NCI-H345 treated with DMSO at 0.1 percent for 48 hours (cell line): ENCODE measurements at regions not wholly inside any gene's neighbourhood (a gene's known extent, or its start where the extent isn't known, plus 50 kb on each side); places are given as distances from the start of the nearest gene placed in this dataset.

Experiments
- DNase-seq: peaks from one replicate; lab custom pipeline; 2025; ENCODE audit not compliant: unreplicated experiment; lab: John Stamatoyannopoulos, UW

DNA sequence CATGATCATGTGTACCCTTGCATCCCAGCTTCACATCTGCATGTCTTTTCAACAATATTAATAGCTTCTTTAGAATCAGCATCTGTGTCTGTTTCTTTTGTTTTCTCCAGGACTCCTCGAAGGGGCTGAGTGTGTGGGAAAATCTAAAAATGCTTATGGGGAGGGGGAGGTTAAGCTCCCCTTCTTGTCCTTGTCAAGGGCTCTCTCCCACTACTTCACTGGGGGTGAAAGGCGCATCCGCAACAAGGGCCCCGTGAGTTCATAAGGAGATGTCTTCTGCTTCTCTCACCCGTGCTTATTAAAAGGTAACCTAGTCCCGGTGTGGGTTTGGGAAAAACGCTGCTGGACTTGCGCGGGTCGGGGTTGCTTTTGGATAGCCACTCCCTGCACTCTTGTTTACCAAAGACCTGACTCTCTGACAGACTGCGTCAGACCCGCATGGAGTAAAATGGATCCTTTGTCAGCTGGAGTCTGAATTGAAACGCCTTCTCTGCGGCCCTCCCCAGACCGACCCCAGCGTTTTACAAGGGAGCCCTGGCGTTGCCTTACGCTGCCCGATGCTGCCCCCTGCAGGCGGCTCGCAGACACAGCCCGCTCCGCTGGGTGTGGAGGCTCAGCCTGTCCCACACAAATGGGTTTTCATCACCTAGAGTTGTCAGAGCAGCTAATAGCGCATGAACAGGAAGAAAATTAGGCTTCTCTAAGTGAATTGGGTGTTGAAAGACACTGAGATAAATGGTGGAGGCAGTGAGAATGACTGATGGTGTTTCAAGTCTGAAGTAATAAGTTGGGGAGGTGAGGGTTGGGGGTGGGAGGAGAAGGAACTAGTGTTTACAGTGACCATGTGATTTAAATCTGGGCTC lies 53.8 kb downstream of the IER5 start:
- peak; percentile 77 for DNase-seq

DNA sequence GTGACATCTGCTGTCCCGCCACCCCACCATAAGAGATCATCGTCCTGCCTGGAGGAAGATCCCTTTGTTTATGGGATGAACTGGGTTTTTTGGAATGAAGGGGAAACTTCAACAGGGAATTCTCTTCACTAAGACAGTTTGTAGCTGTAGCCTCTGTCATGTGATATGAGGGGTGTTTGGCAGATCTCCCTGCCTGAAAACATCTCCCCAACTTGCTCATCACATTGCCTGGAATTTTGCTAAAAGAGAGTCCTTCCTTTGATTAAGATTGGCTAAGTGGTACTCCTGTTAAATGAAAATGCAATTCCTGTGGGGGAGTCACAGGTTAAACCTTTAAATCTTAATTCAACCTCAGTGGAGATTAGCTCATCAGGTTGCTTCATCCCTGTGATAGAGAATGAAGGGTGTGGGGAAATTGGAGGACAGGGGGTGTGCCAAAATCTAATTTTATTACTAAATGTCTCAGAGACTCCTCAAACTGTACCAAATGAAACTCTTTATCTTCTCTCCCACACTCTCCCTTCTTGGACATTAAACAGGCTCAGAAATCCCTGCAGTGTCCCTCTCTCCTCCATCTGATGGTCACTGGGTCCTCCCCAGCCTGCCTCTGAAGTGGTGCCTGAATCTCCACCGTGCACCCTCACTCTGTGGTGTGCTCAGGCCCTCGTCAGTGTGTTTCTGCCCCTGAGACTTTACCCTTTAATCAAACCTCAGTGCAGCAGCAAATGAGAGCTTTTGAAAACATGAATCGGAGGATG lies 54.8 kb downstream of the IER5 start:
- DNase-seq = no peak

DNA sequence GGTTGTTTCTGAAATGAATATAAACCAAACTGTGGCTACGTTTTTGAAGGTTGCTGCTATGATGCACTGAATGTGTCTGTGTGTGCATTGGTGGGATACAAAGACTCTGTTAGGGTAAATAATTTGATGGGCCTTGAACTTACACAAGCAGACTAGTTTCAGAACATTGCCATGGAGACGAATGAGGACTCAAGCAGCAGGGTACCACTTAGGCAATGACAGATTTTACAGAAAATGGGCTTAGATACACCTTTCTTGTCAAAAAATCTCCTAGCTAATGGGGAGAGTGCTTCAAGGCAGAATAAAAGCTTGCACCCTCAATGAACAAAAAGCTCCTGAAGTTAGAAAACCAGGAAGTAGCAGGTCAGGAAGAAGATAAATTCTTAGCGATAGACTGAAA lies 55.7 kb downstream of the IER5 start:
- no peak for DNase-seq

DNA sequence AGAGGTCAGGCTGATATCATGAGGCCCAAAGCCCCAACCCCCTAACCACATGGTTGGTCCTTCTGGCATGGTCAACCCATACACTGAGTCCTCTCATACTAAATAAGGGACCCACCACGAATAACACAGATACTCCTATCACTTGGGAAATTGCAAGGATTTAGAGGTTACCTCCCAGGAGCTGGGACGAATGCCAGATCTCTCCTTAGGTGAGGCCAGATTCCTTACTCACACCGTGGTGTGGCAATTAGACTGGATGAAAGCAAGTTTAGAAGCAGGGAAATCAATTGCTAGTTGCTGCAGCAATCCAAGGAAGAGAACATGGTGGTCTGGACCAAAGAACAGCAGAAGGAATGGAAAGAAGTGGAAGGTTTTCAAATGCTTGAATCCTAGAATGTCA lies 60.1 kb downstream of the IER5 start:
- DNase-seq = no peak

DNA sequence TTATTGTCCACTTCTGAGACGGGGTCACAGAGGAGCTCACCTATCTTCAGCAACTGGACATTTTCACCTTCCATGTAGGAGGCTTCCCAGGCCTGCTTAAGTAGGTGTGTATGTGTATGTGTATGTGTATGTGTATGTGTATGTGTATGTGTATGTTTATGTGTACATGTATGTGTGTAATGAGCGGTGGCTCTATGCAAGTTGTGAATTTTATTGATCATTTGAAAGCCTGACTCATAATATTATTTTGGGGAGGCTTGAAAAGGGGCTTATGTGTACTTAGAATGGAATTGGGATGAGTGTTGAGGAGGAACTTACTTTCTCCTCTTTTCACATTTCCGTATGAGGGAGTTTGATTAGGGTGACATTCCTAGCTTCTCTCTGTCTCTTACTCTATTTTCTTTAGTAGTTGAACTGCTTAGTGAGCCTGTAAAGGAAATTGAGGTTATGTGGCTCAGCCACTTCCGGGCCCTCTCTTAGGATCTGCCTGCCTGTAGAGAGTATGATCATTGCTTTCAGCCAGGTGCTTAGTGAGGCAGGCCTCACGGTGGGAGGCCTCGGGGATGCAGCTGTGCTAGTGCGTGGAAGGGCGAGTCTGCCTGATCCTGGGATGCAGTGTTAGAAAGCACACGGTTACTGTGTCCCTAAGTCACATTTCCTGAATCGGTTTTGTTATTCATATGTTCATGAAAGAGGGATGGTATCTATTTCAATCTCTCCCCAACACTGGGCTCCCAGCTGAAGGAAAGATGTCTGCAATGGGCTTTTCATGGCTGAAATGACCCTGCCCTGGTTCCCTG lies 61.0 kb downstream of the IER5 start:
- DNase-seq = peak; percentile 28

DNA sequence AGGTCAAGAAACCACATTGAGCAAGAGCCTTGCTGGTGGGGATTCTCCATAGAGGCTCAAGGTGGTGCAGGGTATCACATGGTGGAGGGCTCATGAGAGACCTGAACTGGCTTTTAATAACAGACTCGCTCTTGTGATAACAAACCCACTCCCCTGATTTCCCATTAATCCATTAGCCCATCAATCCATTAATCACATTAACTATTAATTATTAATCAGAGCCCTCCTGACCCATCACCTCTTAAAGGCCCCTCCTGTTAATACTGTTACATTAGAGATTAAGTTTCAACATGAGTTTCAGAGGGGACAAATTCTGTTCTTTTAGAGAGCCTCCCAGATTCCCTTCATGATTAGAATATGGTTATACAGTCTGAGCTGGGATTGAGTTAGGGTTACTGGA lies 61.8 kb downstream of the IER5 start:
- no peak for DNase-seq

DNA sequence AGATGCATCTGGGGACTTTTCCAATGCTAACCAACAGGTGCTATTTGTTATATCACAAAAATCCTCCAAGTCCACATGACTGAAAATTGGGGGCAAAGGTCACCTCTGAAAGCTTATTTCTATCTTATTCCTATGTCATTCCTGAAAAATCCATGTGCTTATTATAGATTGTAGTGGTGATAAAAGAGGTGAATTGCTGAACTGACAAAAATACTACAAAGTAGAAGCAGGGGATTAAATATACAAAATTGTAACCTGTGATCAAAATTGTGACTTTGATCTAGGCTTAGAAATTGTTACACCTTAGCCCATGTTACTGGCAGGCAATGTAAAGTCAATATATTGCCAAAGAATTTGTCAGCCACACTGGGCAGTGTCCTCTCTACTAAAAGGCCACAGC lies 62.3 kb downstream of the IER5 start:
- no peak for DNase-seq

DNA sequence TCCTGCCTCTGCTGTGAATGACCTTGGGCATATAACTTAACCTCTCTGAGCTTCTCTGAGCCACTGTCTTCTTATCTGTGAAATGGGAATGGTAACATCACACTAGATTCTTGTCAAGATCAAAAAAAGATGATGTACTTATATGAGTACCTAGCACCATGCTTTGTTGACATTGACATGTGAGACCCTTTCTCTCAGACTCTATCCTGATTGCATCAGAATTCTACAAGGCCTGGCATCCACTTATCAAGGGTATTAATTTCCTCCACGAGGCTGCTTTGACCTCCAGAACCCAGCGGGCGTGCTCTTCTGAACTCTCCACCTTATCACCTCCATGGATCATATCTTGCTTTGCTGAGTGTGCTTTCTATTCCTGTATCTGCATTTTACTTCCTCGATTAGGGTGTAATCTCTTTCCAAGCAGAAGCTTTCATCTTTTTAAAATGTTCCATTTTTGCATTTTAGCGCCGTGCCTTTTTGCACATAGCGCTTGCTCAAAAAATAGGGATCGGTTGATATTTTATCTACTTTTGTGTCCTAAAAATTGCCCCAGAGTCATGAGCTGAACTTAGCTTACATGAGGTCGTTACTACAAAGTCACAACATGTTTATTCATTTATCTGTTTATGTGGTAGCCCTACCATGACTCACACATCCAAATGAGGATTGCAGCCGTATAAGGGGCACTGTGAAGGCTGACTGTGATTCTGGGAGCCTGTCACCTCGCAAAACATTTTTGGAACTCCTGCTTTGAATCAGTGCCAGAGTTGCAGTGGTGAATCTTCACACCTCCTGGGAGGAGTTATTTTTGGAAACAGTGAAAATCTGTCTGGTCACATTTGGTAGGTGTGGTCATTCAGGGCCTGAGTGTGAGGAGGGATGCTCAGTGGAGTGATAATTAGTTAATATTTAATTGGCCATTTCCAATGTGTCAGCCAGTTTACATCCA lies 63.2 kb downstream of the IER5 start:
- no peak for DNase-seq

DNA sequence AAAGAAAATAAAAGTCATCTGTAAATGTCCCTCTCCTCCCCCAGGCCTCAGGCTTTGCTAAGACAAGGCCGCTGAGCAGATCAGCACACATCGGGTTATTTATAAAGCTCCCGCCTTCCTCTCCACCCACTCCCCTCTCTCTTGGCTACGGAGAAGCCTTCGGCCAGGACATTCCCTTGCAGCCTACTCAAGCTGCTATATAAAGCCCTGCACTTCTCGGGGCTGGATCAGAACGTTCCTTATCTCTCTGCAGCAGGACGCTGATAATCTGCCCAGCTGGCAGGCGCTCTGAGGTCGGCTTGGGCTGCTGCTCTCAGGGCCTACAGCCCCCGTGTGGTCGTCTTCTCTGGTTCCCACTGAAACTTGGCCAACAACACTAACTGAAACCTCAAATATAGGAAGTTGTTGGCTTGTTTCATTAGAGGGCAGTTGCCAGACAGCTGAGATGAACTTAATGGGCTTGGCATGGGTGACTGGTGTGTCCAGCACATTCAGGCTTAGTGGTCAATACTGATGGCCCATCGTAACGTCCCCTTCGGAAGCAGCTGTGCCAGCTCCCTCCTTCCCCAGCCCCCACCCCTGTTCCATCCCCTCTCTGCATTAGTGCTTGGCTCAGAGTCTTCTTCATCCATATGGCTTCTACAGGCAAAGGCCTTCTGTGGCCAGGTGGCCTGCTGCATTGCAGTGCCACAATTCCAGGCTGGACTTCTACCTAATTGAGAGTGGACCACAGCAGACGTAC lies 64.6 kb downstream of the IER5 start:
- DNase-seq = no peak

DNA sequence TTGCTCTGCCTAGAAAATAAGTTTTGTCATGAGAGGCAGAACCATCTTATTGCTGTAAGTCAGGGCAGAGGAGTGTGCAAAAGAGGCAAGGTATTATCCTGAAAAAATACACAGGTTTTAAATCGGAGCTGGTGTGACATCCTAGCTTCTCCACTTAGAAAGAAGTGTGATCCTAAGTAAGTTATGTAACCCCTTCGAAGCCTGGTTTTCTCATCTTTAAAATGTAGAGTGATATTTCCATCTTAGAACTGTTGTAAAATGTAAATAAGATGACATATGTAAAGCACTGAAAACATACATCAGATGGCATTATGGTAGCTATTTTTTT lies 65.1 kb downstream of the IER5 start:
- DNase-seq = no peak

DNA sequence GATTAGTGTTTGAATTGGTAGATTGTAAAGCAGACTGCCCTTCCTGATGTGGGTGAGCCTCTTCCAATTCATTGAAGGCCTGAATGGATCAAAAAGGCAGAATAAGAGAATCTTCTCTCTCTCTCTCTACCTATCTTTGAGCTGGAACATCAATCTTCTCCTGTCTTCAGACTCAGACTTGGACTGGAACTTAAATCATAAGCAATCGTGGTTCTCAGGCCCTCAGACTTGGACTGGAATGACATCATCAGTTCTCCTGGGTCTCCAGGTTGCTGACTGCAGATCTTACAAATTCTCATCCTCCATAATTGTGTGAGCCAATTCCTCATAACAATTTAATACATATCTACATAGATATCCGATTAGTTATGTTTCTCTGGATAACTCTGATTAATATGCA lies 66.8 kb downstream of the IER5 start:
- no peak for DNase-seq

DNA sequence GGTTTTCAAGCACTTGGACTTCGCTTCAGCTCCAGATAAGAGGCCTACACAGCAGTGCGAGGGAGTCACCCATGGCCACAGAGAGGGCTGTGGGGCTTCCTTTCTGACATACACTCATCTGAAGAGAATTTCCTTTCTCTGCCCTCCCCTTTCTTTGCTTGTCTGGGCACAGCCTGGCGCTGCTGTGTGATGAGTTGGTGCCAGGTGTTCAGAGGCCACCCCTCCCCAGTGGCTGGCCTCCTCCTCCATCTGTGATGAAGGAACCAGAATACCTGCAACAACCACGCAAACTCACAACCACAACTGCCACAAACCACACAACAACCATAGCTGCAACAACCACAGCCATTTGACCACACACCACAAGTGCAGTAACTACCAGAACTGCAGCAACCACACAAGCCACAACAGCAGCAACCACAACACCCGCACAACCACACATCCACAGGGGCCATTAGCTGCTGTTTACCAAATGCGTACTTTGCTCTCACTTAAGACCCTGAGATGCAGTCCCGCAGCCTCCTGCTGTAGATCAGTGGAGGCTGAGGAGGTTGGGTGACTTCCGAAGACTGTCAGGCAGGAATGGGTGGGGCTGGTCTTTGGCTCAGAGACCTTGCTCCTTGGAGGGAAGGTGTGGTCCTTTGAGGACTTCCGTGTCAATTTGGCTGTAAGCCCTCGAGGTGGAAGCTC lies 71.1 kb downstream of the IER5 start:
- no peak for DNase-seq

DNA sequence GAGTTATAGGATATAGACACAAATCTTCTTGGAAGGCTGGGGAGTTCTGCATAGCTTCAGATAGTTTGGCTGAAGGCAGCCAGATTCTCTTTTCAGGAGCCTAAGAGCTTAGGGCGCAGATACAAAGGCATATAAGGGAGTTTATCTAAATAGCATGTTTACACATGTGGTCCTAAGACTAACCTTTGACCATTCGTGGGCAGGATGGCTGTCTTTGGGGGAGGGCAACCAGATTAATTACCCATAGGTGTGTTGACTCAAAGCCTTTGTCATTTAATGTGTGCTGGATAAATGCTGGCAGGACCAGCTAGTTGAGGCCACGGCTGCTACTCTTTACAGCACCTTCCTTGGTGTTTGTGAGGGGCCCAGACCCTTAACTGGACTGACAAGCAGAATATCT lies 71.8 kb downstream of the IER5 start:
- DNase-seq = no peak

DNA sequence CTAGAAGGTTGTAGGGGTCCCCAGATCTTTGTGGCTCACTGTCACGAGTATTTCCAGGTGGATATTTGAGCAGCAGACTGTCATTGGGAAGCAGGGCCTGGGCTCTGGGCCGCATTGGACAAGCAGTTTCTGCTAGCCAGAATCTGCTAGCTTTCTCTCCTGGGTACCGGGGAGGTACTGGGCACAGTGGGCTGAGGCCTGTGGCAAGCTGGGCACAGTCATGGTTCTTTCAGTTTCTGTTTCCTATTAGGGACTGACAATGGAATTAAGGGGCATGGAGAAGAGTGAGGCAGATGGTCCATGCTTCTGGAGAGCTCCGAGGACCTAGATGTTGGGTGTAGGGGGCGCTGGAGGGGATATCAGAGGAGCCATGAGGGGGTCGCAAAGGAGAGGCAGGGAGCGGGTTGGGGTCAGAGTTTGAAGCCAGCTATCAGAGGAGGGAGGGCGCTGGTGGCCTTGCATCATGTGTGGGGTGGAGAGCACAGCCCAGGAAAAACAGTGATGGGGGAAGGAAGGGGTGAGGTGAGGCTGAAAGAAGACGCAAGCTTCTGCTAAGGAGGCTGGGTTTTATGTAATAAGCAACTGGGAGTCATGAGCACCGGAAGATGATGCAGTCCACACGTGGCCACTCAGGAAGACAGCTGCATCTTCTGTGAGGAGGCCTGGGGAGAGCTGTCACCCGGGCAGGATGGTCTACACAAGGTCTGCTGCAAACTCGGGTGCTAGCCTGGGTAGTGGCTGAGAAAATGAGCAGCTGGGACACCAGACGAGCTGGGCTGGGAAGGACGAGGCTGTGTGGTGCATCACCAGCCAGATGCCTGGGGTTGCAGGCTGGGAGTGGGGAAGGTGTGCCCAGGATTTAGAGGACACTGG lies 72.7 kb downstream of the IER5 start:
- no peak for DNase-seq

DNA sequence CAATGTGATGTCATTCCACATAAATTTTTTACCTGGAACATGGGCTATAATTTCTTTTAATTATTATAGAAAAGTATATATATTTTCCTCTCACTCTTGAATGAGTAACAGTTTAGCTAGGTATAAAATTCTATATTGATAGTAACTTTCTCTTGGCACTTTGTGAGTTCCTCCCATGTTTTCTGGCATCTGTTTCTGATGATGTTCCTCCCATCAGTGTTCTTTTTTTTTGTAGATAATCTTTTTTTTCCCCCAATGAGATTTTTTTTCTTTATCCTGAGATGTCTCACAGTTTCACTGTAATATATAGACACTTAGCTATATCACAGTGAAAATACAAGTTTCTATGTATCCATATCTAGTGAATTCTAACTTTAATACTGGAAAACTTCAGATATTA lies 75.2 kb downstream of the IER5 start:
- DNase-seq = no peak

DNA sequence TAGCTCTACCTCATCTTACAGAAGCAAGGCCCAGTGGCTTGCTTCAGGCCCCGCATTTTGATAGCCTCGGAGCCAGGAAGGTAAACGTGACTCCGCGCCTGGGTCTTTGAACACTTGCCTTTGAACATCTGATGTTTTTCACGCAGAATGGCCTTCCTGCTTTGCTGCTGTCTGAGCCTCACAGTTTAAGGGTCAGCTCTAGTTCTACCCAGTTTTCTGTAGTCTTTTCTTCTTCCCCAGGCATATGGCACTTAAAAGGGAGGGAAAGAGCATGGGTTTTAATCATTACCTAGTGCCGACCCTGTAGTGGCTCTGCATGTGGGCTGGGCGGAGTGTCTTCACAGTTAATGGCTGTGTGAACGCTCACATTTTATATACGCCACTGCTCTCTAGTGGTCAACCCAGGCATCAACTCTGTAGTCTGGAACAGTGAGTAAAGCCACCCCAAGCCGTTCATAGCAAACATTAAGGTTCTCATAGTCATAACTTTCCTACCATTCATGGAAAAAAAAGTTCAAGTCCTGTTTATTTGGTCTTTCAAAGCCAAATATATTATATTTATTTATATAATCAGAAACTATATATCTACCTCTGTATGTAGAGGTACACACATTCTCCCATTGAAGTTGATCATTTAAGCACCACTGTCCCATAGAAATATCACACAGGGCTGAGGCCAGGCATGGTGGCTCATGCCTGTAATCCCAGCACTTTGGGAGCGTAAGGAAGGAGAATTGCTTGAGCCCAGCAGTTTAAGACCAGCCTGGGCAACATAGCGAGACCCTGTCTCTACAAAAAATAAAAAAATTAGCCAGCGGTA lies 78.1 kb downstream of the IER5 start:
- DNase-seq = peak; percentile 61

DNA sequence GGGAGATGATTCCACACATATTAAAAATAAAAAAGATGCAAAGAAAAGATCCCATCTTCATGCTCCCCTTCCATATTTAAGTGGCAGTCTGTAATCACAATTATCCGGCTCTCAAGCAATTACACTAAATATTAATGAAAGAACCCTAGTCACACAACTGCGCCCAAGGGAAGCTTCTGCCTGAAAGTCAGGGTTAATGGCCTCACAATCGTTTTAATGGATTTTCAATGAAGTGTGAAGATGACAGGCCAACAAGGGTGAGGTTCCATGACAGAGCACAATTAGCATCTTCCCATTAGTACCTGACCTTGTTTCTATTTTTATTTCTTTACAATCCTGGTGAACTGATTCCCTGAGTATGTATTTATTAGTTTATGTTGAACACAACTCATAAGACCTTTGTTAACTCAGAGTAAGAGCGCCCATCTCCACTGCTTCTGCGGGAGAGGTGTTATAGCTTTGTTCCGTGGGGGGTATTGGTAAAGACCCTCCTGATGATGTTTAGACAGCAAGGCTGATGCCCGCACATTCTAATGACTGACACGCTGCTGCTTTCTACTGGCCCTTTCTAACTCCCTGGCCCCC lies 80.9 kb downstream of the IER5 start:
- no peak for DNase-seq
